DOHH2 (cell line): ENCODE measurements at regions not wholly inside any gene's neighbourhood (a gene's known extent, or its start where the extent isn't known, plus 50 kb on each side); places are given as distances from the start of the nearest gene placed in this dataset.

Experiments
- H3F3A ChIP-seq: fragments of 200-600 bp; sonication (generic), shearing (Covaris generic); 2 replicates; pipeline ENCODE4 v1.6.0; 2016; ENCODE audit warnings: antibody characterized with exemption, mild to moderate bottlenecking; ENCODE audit not compliant: control insufficient read depth, insufficient read depth
- H3K27ac ChIP-seq: fragments of 200-600 bp; sonication (generic); 2 replicates; pipeline ENCODE4 v1.5.1; 2014; ENCODE audit warnings: low read depth, mild to moderate bottlenecking, low read length, moderate library complexity
- H3K27me3 ChIP-seq: fragments of 200-600 bp; sonication (generic); 2 replicates; pipeline ENCODE4 v1.6.1; 2014; ENCODE audit warnings: mild to moderate bottlenecking, low read length, mixed read lengths; ENCODE audit not compliant: control insufficient read depth
- H3K36me3 ChIP-seq: fragments of 200-600 bp; sonication (generic); 2 replicates; pipeline ENCODE4 v1.6.1; 2014; ENCODE audit warnings: mild to moderate bottlenecking, low read length, moderate library complexity, mixed read lengths; ENCODE audit not compliant: control insufficient read depth
- H3K4me1 ChIP-seq: fragments of 200-600 bp; sonication (generic); 2 replicates; pipeline ENCODE4 v1.6.1; 2014; ENCODE audit warnings: mild to moderate bottlenecking, low read length, mixed read lengths; ENCODE audit not compliant: control insufficient read depth
- H3K4me2 ChIP-seq: fragments of 200-600 bp; sonication (generic); 2 replicates; pipeline ENCODE4 v1.6.0; 2014; ENCODE audit warnings: mild to moderate bottlenecking, low read length, moderate library complexity
- H3K4me3 ChIP-seq: fragments of 200-600 bp; sonication (generic); 2 replicates; pipeline ENCODE4 v1.5.1; 2014; ENCODE audit warnings: mild to moderate bottlenecking, low read length, mixed read lengths
- H3K79me2 ChIP-seq: fragments of 200-600 bp; sonication (generic); 2 replicates; pipeline ENCODE4 v1.6.1; 2014; ENCODE audit warnings: mild to moderate bottlenecking, low read length, mixed read lengths; ENCODE audit not compliant: control insufficient read depth
- H3K9me2 ChIP-seq: fragments of 200-600 bp; sonication (generic); replicated peaks from 2 replicates; pipeline ENCODE4 v1.6.1; 2014; ENCODE audit warnings: mild to moderate bottlenecking, low read length, mixed read lengths; ENCODE audit not compliant: control insufficient read depth
- H3K9me3 ChIP-seq: fragments of 200-600 bp; sonication (generic); 2 replicates; pipeline ENCODE4 v1.6.1; 2014; ENCODE audit warnings: antibody characterized with exemption, low read length, mixed read lengths; ENCODE audit not compliant: control insufficient read depth, insufficient read depth
- H4K20me1 ChIP-seq: fragments of 200-600 bp; sonication (generic); 2 replicates; pipeline ENCODE4 v1.6.0; 2014; ENCODE audit warnings: low read depth, mild to moderate bottlenecking, antibody characterized with exemption, low read length, moderate library complexity; ENCODE audit not compliant: control insufficient read depth, insufficient read depth
- CTCF ChIP-seq: fragments of 200-600 bp; sonication (generic); IDR thresholded peaks from one replicate; pipeline ENCODE4 v1.5.1; 2014; ENCODE audit warnings: antibody characterized with exemption, mild to moderate bottlenecking, low read depth, low read length; ENCODE audit not compliant: poor library complexity, severe bottlenecking
- EZH2phosphoT487 ChIP-seq: fragments of 200-600 bp; sonication (generic); IDR thresholded peaks from 2 replicates; pipeline ENCODE4 v1.6.1; 2017; ENCODE audit warnings: borderline replicate concordance, mild to moderate bottlenecking, antibody characterized with exemption, low read length, moderate library complexity, mixed read lengths

GRCh38 chr2:194314042-194314441, 1343.0 kb upstream of the SLC39A10 start:
- Histone ChIP-seq H3K27ac (no peak overlapping the region), H3K79me2 (no peaks in the 10 kb centered on the region), H3K27me3 (no peaks in the 10 kb centered on the region), H3K36me3 (no peaks in the 10 kb centered on the region), H3K4me2 (no peak overlapping the region), H4K20me1 (no peaks in the 10 kb centered on the region), H3F3A (no peaks in the 10 kb centered on the region), H3K9me2 (no peaks in the 10 kb centered on the region), H3K4me1 (no peaks in the 10 kb centered on the region), H3K9me3 (no peaks in the 10 kb centered on the region), H3K4me3 (no peak overlapping the region)
- TF ChIP-seq CTCF = no peak
- TF ChIP-seq EZH2phosphoT487 = no peak

GRCh38 chr2:194304191-194304590, 1352.8 kb upstream of the SLC39A10 start:
- H3K9me2 ChIP-seq = no peaks in the 10 kb centered on the region
- no peak for TF ChIP-seq CTCF
- TF ChIP-seq EZH2phosphoT487 = no peak
- no peaks in the 10 kb centered on the region for H3K79me2 ChIP-seq
- H3K4me3 ChIP-seq = no peak overlapping the region
- no peak overlapping the region for H3K27ac ChIP-seq
- no peaks in the 10 kb centered on the region for H3K27me3 ChIP-seq
- H3K4me2 ChIP-seq = no peak overlapping the region
- no peaks in the 10 kb centered on the region for H3F3A ChIP-seq
- no peaks in the 10 kb centered on the region for H3K9me3 ChIP-seq
- H4K20me1 ChIP-seq = no peaks in the 10 kb centered on the region
- no peaks in the 10 kb centered on the region for H3K36me3 ChIP-seq
- no peaks in the 10 kb centered on the region for H3K4me1 ChIP-seq

GRCh38 chr2:194301946-194302345, 1355.1 kb upstream of the SLC39A10 start:
- TF ChIP-seq CTCF = no peak
- TF ChIP-seq EZH2phosphoT487 = no peak
- H3K27me3 ChIP-seq = no peaks in the 10 kb centered on the region
- H3K9me3 ChIP-seq = no peaks in the 10 kb centered on the region
- H3F3A ChIP-seq = no peaks in the 10 kb centered on the region
- H3K79me2 ChIP-seq = no peaks in the 10 kb centered on the region
- no peak overlapping the region for H3K4me3 ChIP-seq
- no peaks in the 10 kb centered on the region for H3K36me3 ChIP-seq
- H3K9me2 ChIP-seq = no peaks in the 10 kb centered on the region
- no peak overlapping the region for H3K27ac ChIP-seq
- no peaks in the 10 kb centered on the region for H4K20me1 ChIP-seq
- no peaks in the 10 kb centered on the region for H3K4me1 ChIP-seq
- no peak overlapping the region for H3K4me2 ChIP-seq

GRCh38 chr2:194294156-194294555, 1362.9 kb upstream of the SLC39A10 start:
- H3K79me2 ChIP-seq = no peaks in the 10 kb centered on the region
- H3K9me2 ChIP-seq = no peaks in the 10 kb centered on the region
- no peak overlapping the region for H3K27ac ChIP-seq
- H3F3A ChIP-seq = no peaks in the 10 kb centered on the region
- no peaks in the 10 kb centered on the region for H3K4me1 ChIP-seq
- H3K36me3 ChIP-seq = no peaks in the 10 kb centered on the region
- no peak overlapping the region for H3K4me3 ChIP-seq
- H4K20me1 ChIP-seq = no peaks in the 10 kb centered on the region
- no peak overlapping the region for H3K4me2 ChIP-seq
- TF ChIP-seq EZH2phosphoT487 (no peak), CTCF (no peak)
- H3K9me3 ChIP-seq = no peaks in the 10 kb centered on the region
- no peaks in the 10 kb centered on the region for H3K27me3 ChIP-seq
